ENCODE measurements at regions not wholly inside any gene's neighbourhood (a gene's known extent, or its start where the extent isn't known, plus 50 kb on each side); places are given as distances from the start of the nearest gene placed in this dataset.

- TF ChIP-seq CTCF (IDR thresholded peaks at IDR 0.05), result no peak
- no peak for TF ChIP-seq POLR2A (IDR thresholded peaks at IDR 0.05)
Observed at GRCh38 chr12:41963398-41963797, 181.3 kb downstream of the GXYLT1 start.
